NCI-H146 treated with DMSO at 0.1 percent for 48 hours (cell line): ENCODE measurements at regions not wholly inside any gene's neighbourhood (a gene's known extent, or its start where the extent isn't known, plus 50 kb on each side); places are given as distances from the start of the nearest gene placed in this dataset.
"Not testable (repeated sequence)": the region's sequence is repeated elsewhere in the genome, so short reads cannot be mapped to it uniquely, and the experiment has no call there.

Experiments
- DNase-seq: peaks from one replicate; lab custom pipeline; 2025; ENCODE audit not compliant: unreplicated experiment; lab: John Stamatoyannopoulos, UW

DNA sequence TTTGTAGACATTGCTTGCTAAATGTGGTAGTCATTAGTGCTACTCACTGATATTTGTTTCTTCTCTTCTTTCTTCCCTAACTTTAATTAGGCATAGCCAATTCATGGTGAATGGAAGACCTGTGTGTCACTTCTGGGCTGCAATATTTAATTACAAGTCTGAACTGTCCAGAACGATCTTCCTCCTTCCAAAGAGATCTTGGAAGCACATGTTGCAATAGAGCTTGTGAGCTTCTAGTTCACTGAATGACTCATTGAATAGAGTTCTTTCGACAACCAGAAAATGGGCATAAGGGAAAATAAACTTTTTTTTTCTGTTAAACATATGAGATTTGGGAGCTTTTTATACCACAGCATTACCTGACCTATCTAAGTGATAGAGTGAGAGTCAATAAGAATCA is 1264.6 kb downstream of the PCDH9 start:
- no peak for DNase-seq

DNA sequence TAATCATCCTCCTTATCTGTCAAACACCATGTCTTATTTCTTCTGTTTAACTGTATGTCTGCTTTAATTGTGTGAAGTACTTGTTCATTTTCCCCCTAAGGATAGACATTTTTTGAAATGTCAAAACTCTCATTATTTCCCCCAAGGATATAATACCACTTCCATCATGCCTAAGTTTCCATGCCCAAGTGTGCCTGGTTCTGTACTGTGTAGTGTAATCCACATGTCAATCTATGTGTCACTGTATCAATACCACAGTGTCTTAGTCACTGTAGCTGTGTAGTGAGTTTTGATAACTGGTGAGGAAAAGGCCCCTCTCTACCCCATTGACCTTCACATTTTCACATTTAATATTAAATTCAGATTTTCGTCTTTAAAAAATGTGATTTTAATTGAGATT is 1265.5 kb downstream of the PCDH9 start:
- no peak for DNase-seq

DNA sequence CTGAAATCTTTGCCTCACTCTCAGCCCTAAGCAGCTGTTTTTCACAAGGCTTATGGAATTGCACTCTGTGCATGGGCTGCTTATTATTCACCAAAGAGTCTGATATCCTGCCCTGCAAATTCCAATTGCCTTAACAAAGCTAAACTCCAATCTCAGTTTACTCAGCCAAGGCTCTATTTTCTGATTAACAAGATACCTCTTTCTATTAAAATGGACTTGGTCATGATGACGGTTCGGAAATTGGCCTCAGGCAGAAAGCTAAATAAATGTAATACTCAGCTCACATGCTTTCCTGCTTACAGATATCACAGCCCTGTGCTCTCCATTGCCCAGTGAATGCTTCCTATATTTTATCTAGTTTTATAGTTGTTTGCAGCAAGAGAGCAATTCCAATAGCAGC is 1270.8 kb downstream of the PCDH9 start:
- DNase-seq = no peak

DNA sequence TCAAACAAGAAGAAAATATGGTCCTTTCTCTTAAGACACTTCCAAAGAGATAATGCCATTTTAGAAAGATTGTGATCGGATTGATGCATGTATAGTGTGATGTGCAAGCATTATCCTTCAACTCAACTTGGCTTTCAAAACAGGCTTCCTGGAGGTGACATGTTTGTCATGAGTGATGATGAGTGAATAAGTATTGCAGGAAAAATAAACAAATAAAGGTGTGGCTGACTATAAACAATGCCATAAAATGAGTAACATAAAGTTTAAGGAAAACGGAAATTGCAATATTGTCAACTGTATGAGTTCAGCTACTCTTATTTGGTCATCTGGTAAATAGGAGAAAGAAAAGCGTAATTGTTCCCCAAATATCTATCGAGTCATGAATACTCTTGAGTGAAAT is 1283.7 kb downstream of the PCDH9 start:
- DNase-seq = no peak

DNA sequence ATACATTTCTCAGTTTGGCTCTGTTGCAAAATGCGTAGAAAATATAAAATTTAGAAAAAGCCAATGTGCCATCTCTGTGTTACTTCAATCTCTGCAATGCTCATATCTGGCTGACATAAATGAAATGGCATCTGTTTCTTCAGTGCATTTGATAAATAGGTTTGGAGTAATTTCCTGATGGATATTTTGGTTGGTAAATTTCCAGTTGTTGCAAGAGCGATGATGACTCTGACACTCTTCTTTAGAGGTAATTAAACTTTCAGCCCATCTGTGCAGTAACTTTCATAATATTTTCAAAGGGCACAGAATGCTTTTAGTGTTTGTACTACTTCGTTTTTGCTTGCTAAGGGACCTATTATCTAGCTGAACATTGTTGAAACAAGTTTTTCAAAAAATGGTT is 1286.4 kb downstream of the PCDH9 start:
- no peak for DNase-seq

DNA sequence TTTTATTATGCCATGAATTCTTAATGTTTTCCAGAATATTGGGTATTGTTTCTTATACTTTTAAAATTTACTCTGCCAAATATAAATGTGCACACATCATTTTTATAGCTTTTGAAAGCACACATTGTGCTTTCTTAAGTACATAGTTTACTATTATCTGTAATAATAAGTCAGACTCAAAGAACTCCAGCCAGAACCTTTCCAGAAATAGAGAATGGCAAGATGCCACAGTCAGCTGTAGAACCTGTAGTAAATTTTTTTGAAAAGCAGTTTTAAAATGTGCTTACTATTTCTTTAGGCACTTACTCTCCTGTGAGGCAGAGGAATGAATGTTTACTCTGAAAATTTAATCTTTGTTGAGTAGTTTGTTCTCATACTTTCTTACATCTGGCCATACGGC is 1287.1 kb downstream of the PCDH9 start:
- no peak for DNase-seq

DNA sequence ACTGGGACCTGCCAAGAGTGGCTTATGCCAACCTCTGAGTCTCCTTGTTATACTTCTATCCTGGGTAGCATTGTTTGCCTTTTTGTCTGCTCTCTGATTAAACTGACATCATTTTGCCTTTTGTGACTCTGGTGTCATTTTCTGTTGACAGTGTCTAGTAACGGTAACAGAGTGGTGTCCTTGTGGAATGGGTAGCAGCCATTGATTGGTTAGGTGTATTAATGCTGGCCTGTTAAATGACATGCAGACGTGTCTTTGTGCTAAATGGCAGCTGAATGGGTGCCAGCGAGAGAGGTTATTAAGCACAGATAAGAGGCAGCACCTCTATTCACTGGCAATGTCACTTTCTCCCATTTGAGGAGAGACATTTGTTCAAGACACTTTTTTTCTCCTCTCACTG is 1289.4 kb downstream of the PCDH9 start:
- peak; percentile 89 for DNase-seq

DNA sequence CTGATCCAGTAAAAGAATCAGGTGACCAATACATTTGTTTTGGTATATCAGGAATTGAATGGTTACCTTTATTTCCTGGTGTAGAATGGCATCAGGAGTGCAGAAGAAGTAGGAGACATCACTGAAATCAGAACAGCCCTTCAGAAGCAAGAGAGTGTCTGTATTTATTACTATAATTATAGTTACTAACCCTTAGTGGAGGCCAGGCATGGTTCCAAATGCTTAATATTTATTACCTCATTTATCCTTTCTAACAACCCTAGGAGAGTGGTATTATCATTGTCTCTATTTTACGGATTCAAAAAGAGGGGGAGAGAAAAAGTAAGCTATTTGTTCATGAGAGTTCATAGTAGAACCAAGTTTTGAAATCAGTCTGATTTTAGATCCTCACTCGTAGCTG is 1292.9 kb downstream of the PCDH9 start:
- no peak for DNase-seq

DNA sequence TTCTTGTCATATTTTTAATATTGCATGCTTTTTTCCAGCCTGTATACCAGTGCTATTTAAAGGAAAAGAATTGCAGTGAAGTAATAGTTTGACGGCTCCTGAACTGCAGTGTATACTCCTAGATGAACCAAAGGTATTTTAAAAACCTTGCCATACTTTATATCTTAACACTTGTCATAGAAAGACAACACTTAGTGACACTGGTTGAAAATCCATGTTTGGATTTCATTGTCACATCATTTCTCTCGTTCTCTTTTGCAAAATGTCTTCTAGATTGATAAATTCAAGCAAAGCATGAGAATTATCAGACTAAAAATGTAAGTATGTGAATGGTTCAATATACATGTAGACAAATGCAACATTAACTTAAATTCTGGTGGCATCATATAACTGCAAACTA is 1293.9 kb downstream of the PCDH9 start:
- no peak for DNase-seq

DNA sequence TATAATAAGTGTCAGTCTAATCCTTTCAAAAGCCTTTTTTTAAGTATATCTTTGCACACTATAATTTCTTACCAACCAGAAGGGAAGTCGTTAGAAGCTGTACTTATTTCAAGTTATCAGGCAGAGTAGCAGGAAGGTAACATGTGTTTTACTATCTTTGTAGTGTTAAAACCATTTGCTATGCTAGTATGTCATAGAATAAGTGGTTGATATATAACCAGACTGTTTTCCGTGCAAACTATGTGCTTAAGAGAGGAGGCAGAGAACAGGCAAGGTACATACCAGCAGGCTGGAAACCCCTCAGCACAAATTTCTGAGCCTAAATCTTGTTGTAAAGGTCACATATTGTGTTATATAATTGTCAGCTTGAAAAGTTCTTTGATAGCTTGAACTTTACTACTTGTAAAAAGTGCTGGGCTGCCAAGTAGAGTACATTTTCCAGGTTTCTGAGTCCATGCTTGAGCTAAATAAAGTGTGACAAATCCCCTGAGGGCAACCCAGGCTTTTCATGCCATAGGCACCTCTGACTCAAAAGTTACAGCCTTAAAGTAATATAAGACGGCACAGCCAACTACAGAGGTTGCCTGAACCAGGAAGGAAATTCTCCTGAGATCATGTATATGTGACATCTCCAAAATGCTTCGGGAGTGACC is 1297.4 kb downstream of the PCDH9 start:
- DNase-seq = no peak

DNA sequence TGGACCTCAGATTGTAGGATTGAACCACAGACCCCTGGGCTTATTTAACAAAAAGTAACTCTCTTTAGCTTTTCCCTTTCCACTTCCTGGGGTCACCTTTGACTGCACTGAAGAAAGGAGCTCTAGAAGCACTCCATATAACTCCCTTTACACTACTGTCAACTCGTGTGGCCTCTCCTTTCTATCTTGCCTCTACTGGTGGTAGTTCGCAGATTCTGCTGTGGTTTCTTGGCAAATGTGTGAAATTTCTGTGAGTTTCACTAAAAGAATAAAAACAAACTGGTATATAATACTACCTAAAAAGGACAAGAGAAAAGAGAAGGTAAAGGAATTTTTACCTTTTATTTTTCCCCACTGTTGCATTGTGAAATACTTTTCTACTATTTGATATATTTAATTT is 1298.1 kb downstream of the PCDH9 start:
- DNase-seq = no peak

DNA sequence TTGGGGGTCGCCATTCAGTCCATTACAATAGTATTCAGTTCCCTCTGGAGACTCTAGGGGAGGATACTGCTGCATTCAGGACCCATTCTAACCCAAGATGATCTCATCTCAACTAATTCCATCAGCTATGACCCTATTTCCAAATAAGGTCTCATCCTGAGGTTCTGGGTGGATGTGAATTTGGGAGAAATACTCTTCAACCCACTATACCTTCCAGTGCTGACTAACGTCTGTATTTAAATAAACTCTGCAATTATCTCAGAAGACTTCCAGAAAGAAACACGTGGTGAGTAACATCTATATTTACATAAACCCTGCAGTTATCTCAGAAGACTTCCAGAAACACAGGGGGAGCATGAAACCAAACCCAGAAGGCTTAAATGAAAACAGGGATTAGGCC is 1300.7 kb downstream of the PCDH9 start:
- DNase-seq = no peak

DNA sequence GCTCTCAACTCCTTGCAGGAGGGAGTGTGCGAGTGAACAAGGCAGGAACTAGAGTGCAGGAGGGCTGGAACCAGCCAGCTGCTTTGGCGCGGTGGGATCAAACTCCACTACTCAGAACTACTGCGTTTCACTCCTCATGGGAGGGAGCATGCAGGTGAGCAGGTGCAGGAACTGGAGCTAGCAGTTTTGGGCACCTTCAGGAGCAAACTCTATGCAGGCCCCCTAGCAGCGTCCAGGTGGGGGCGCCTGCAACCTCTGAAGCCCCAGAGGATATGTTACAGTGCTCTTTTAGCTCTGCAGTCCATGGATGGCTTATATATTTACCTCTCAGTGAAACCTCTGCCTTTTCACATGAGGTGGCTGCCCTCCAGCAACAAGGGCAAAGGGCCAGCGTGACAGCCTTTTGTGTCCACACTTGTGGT is 1303.4 kb downstream of the PCDH9 start:
- peak; percentile 81 for DNase-seq

DNA sequence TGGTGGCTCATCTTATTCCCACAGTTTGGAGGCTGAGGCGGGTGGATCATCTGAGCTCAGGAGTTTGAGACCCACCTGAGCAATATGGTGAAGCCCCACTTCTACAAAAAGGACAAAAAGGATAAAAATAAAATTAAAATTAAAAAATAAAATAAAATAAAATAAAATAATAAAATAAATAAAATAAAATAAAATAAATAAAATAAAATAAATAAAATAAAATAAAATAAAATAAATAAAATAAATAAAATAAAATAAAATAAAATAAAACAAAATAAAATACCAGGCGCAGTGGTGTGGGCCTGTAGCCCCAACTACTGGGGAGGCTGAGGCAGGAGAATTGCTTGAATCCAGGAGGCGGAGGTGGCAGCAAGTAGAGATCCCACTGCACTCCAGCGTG is 1307.3 kb downstream of the PCDH9 start:
- DNase-seq = not testable (repeated sequence)

DNA sequence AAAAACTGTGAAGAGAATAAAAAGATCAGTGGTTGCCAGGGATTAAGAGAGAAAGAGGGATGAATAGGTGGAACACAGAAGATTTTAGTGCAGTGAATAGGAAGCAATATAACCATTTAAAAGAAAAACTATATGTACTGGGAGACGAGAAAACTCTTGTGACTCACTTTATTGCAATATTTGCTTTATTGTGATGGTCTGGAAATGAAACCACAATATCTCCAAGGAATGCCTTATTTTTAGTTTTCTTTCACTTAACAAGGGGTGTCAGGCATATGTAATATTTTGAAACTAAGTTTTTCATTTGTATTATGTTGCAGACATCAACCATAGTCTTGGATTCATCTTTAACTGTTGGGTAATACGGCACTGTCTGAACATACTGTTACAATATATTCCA is 1308.2 kb downstream of the PCDH9 start:
- DNase-seq = no peak

DNA sequence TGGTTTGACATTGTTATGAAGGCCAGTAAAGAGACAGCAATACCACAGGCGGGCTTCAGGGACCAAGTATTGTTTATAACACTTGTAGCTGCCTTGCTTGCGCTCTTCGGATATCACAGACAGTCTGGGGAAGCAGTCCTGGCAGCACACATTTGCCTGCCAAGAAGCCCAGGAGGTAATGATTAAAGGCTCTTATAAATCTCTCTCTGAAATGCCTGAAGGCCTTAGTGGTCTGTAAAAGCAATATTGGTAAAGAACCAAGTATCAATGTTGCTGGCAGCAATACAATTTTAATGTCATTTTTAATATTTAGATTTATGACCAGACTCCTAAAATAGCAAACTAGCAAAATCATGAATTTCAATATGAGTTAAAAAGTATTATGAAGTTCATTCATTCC is 1312.4 kb downstream of the PCDH9 start:
- no peak for DNase-seq

DNA sequence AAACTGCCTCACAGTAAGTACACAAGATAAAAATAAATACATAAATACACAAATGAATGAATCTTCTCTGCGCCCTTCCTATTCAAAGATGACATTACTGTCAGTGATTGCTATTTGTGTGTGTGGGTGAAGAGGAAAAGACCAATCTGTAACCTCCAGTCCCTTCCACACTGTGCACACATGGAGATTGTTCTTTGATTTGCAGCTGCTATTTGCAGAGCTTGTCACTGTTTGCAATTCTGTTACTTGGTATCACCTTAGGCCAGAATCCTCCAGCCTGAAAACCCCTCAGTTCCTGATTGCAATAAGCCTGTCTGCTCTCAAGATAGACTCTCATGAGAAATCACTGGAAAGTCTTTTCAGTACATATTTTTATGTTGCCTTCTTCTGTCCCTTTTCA is 1314.9 kb downstream of the PCDH9 start:
- DNase-seq = peak; percentile 38

DNA sequence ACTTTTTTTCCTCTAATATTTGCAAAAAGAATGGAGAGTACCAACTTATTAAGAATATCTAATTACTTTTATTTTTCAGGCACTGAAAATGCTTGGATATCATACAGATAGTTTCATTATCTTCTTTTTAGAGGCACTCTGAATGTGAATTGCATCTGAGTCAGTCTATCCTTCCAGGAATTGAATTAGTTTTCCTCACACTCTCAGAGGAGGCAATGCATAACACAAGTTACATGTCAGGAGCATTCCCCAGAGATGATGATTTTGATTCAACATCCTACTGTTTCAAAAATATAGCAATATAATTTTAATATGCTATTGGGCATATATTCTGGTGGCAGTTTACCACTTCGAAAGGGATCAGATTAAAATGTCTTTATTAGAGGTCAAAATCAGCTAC is 1315.4 kb downstream of the PCDH9 start:
- no peak for DNase-seq

DNA sequence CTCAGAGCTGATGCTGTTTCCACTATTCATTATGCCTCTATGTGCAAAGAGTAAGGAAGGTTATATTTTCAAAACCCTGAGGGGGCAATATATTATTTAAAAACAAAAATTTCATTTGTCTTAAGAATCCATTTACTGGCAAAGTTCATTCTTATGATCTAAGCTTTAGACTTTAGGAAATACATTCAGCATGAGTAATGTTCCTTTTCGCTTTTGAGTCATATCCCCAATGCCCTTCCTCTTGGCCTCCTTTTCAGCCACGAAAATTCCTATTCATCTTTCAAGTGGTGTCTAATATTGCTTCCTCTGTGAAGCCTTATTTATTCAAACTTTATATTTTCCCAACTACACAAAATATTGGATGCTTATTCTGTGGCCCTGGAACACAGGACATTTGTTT is 1317.0 kb downstream of the PCDH9 start:
- DNase-seq = no peak

DNA sequence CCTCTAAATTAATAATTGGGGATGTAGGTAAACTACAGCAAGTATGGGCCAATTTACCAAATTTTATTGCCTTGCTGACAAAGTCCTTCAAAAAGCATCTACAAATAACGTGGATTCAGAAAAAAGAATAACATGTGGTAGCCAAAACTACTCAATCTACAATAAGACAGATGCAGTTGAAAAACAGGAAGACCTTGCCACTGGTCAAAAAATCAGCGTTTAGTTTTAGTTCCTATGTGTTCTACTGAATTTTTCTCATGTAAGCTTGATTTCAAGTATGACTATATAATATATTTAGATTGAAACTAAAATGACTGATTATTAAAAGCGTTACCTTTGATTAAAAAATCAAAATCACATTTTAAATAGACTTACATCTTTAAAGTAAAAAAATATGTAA is 1317.6 kb downstream of the PCDH9 start:
- no peak for DNase-seq

DNA sequence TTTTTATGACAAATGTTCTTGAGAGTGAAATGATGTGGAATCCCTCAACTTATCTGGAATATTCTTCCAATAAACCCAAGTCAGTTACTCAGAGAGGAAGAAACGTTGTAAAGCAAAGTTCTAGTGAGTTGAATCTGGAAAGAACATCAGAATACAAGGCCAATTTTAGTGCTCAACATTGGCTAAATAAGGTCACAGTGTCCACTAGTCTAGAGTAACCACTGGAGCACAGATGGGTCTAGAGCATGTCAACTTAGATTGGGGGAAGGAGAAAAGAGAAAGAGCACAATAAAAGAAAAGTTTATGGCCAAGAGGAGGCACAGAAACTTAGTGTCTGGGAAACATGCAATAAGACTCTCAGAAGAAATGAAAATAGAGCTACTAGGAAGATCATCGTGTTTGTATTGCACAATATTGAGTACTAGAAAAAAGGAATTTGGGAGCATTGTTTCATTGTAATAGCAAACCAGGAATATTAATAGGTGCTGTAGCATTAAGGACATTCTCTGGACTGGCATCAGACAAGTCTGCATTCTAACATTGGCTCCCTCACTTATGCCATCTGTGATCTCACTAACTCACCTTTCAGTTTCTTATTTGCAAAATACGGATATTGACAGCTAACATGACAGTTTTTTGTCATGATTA is 1318.5 kb downstream of the PCDH9 start:
- DNase-seq = no peak

DNA sequence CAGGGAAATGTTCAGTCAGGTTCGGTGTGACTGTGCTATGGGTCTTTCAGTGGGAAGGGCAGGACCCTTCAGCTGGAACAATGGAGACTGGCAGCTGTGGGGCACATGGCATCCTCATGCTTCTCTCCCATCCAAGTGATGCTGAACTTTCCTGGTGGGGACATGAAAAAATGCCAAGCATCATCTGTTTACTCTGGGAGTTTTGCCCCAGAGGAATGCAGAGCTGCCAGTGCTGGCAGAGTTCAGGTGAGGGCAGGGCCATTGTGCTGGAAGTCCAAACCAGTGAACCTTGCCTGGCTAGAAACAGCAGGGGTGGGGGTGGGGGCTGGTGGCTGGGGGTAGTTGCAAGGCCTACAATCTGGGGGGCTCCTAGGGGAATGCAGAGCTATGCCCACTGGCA is 1320.6 kb downstream of the PCDH9 start:
- DNase-seq = no peak
